DND-41 (cell line): ENCODE measurements at regions not wholly inside any gene's neighbourhood (a gene's known extent, or its start where the extent isn't known, plus 50 kb on each side); places are given as distances from the start of the nearest gene placed in this dataset.

ENCODE experiments used
- EZH2 ChIP-seq: IDR thresholded peaks from 3 replicates; pipeline ENCODE4 v1.6.1; 2012; ENCODE audit warnings: borderline replicate concordance, low read depth, mild to moderate bottlenecking, moderate library complexity, low read length, inconsistent platforms; ENCODE audit not compliant: severe bottlenecking
- TF ChIP-seq, protein P1 (sequence below): IDR thresholded peaks from 2 replicates; pipeline ENCODE4 v1.5.1; 2012; ENCODE audit warnings: borderline replicate concordance, low read length, moderate library complexity, mild to moderate bottlenecking; ENCODE audit not compliant: poor library complexity, severe bottlenecking; ENCODE audit errors: extremely low read depth

DNA sequence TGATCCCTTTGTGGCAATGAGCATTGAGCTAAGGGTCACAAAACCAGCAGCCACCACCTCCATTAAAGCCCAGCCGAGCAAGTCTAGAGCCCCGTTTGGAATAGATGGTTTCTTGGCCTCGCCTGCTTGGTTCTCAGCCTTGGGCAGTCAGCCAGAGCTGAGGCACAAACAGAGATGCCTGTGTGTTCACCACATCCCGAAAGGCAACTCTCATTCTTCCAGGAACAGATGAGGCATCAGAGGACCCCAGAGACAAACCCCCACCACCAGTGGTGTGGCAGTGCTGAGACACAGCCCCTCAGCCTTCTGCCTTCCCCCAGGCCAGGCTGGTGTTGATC is 203.3 kb upstream of the ZMIZ1 start:
- TF ChIP-seq, protein P1, sequence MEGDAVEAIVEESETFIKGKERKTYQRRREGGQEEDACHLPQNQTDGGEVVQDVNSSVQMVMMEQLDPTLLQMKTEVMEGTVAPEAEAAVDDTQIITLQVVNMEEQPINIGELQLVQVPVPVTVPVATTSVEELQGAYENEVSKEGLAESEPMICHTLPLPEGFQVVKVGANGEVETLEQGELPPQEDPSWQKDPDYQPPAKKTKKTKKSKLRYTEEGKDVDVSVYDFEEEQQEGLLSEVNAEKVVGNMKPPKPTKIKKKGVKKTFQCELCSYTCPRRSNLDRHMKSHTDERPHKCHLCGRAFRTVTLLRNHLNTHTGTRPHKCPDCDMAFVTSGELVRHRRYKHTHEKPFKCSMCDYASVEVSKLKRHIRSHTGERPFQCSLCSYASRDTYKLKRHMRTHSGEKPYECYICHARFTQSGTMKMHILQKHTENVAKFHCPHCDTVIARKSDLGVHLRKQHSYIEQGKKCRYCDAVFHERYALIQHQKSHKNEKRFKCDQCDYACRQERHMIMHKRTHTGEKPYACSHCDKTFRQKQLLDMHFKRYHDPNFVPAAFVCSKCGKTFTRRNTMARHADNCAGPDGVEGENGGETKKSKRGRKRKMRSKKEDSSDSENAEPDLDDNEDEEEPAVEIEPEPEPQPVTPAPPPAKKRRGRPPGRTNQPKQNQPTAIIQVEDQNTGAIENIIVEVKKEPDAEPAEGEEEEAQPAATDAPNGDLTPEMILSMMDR, result no peak
- no peak for TF ChIP-seq EZH2
